Skeletal muscle tissue (tissue), 3 donors: ENCODE measurements at regions not wholly inside any gene's neighbourhood (a gene's known extent, or its start where the extent isn't known, plus 50 kb on each side); places are given as distances from the start of the nearest gene placed in this dataset.
A peak's percentile ranks its signal among the peaks of the same experiment; 100 is the strongest.

Experiments
- H3K27ac ChIP-seq: one replicate; pipeline ENCODE4 v1.7.0; 2013; ENCODE audit warnings: mild to moderate bottlenecking, low read depth, low read length, inconsistent platforms
- H3K27me3 ChIP-seq, 3 donors: one replicate each; pipeline ENCODE4 v1.7.0; 2013; ENCODE audit warnings: low read length in 3 of 3; ENCODE audit not compliant: control insufficient read depth in 3 of 3, insufficient read depth in 3 of 3
- H3K36me3 ChIP-seq, 3 donors: one replicate each; pipeline ENCODE4 v1.7.0; 2013; ENCODE audit warnings: low read length in 3 of 3; ENCODE audit not compliant: control insufficient read depth in 3 of 3, insufficient read depth in 3 of 3
- H3K4me1 ChIP-seq, 3 donors: one replicate each; pipeline ENCODE4 v1.7.0; 2013; ENCODE audit warnings: low read length in 3 of 3, mild to moderate bottlenecking in 3 of 3; ENCODE audit not compliant: control insufficient read depth in 3 of 3, insufficient read depth in 3 of 3
- H3K4me3 ChIP-seq, 3 donors: one replicate each; pipeline ENCODE4 v1.7.0; 2013; ENCODE audit warnings: low read length in 3 of 3
- H3K9ac ChIP-seq, 3 donors: one replicate each; pipeline ENCODE4 v1.7.0; 2013; ENCODE audit warnings: low read length in 3 of 3, mild to moderate bottlenecking in 3 of 3, moderate library complexity in 2 of 3, low read depth in 1 of 3
- H3K9me3 ChIP-seq, 3 donors: one replicate each; pipeline ENCODE4 v1.7.0; 2013; ENCODE audit warnings: low read length in 3 of 3; ENCODE audit not compliant: control insufficient read depth in 3 of 3
- donor health status: Osteomylitis.

DNA sequence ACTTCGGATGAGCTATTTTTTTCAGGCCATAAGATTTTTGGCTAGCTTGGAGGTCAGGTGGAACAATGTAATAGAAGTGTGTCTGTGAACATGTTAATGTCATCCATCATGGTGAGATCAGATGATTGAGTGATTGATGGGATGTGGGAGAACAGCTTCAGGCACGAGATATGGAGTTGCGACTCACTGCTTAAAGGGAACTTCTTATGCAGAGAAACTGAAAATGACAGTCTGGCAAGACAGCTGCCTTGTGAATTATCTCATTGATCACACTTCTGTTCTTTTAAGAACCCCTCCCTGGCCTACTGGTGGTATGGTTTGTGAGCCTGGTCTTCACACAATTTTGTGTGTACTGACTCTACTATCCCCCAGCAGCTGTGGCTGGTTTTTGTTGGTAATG, 96.0 kb downstream of the OLFM4 start:
- Histone ChIP-seq H3K9ac (no peak overlapping the region), H3K4me1 (no peaks in the 10 kb centered on the region), H3K27me3 (no peaks in the 10 kb centered on the region), H3K4me3 (no peak overlapping the region), H3K9me3 (no peaks in the 10 kb centered on the region), H3K27ac (no peak overlapping the region), H3K36me3 (no peaks in the 10 kb centered on the region)

DNA sequence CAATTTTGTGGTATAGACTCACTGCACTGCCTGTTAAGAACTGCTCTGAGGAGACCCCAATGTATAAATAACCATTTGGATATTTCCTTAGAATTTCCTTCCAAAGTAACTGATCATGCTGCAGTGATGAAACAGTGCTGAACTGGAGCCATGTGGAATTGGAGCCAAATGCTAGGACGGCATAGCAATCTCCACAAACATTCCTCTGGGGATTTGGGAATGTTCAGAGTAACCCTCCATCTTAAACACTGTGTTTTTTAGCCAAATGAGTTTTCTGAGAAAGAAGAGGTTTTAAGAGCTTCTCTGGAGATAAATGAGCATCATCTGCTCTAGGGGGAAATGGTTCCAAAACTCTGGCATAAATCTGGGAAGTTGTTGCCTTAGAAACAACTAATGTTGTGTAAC, 98.2 kb downstream of the OLFM4 start:
- no peaks in the 10 kb centered on the region for H3K27me3 ChIP-seq
- H3K36me3 ChIP-seq, result no peaks in the 10 kb centered on the region
- H3K4me1 ChIP-seq, result no peaks in the 10 kb centered on the region
- peak overlapping the region; percentile 58 for H3K27ac ChIP-seq
- no peak overlapping the region for H3K9ac ChIP-seq
- no peak overlapping the region for H3K4me3 ChIP-seq
- H3K9me3 ChIP-seq, result no peaks in the 10 kb centered on the region

DNA sequence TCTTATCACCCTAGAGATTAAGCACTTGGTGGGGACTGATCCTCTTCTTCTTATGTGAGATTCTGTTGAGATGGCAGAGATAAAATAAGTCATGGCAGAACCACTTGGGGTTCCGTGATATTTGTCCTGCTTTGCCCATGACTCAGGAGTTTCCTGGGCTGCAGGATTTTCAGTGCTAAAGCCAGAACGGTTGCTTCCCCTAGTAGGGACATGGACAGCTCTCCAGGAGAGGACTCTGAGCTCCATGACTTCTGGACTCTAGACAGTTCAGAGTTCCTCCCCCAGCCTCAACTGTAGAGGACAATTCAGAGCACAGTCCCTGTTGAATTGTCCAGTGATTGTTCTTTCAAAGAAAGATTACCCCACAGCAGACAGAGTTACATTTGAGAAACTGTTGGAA, 98.8 kb downstream of the OLFM4 start:
- Histone ChIP-seq H3K4me1 (no peaks in the 10 kb centered on the region), H3K27ac (peak overlapping the region; percentile 58), H3K27me3 (no peaks in the 10 kb centered on the region), H3K4me3 (no peak overlapping the region), H3K9ac (no peak overlapping the region), H3K36me3 (no peaks in the 10 kb centered on the region), H3K9me3 (no peaks in the 10 kb centered on the region)

DNA sequence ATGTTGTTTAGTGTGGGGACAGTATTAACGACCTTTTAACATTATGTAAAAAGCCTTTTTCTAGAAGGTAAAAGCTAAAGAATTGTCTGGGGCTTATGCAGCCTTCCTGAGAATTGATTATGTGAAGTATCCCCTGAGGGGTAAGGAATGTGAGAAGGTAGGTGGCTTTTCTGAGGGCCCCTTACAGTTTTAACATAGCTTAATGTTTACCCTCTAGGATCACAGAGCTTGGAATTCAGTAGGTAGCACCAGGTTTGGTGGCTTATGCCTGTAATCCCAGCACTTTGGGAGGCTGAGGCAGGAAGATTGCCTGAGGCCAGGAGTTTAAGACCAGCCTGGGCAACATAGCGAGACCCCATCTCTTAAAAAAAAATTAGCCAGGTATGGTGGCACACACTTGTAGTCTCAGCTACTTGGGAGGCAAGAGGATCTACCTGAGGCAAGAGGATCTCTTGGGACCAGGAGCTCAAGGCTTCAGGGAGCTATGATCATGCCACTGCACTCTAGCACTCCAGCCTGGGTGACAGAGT, 101.3 kb downstream of the OLFM4 start:
- Histone ChIP-seq H3K4me1 (no peaks in the 10 kb centered on the region), H3K9me3 (peaks cover 0 to 2% (median 0%) of the 10 kb centered on the region in 3 donors), H3K4me3 (no peak overlapping the region), H3K27me3 (no peaks in the 10 kb centered on the region), H3K36me3 (no peaks in the 10 kb centered on the region), H3K27ac (no peak overlapping the region), H3K9ac (no peak overlapping the region)

DNA sequence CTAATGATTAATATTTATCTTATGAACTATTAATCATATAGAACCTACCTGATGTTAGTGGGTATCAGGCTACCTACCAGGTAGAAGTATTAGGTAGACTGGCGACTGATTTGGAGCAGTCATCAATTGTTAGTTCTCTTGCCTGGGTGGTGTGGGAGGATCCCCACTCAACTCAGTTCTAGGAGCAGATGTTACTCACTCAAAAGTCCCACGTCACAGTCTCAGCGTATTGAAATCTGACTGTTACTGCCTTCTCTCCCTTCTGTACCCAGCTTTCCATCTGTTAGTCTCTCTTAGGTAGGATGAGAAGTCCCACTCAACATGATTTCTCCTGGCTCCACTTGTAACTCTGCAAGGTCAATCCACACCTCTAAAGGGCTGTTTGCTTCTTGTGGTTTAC, 102.7 kb downstream of the OLFM4 start:
- Histone ChIP-seq H3K9ac (no peak overlapping the region), H3K9me3 (peaks cover 0 to 2% (median 0%) of the 10 kb centered on the region in 3 donors), H3K4me3 (no peak overlapping the region), H3K27me3 (no peaks in the 10 kb centered on the region), H3K36me3 (no peaks in the 10 kb centered on the region), H3K4me1 (no peaks in the 10 kb centered on the region), H3K27ac (no peak overlapping the region)

DNA sequence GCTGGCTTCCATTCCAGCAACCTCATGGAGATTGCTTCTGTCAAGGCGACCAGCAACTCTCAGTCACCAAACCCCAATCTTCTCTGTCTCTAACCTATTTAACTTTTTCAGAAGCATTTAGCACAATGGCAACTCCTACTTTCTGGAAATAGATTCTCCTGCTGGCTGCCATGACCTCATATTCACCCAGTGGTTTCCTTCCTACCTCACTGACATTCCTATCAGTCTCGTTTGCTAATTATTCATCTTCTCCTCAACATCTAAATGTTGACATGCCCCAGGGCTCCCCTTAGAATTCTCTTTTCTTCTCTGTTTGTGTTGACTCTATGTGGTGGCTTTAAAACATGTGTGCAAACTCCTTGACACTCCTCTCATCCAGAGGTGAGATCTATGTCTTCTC, 106.7 kb downstream of the OLFM4 start:
- Histone ChIP-seq H3K9me3 (peaks cover 0 to 2% (median 0%) of the 10 kb centered on the region in 3 donors), H3K4me3 (no peak overlapping the region), H3K9ac (no peak overlapping the region), H3K27me3 (no peaks in the 10 kb centered on the region), H3K4me1 (no peaks in the 10 kb centered on the region), H3K36me3 (no peaks in the 10 kb centered on the region), H3K27ac (no peak overlapping the region)

DNA sequence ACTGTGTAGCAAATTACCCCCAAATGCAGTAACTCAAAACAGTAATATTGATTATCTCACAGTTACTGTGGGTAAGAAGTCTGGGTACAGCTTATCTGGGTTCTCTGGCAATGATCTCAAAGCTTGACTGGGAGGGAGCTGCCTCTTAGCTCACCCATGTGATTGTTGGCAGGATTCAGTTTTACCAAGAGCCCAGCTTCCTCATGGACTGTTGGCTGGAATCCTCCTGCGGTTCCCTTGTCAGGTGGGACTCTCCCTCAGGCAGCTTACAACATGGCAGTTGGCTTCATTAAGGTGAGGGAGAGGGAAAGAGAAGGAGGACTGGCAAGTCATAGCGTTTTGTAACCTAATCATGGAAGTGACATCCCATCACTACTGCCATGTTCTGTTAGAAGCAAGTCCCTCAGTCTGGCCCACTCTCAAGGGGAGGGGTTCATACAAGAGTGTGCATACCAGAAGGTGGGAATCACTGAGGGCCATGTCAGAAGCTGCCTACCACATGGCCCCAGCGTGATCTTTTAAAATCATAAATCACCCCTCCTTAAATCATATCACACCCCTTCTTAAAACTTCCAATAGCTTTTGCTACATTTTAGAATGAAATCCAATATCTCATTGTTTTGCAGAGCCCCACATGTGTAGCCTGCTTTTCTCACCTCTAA, 108.1 kb downstream of the OLFM4 start:
- no peaks in the 10 kb centered on the region for H3K36me3 ChIP-seq
- no peak overlapping the region for H3K9ac ChIP-seq
- H3K4me1 ChIP-seq, result no peaks in the 10 kb centered on the region
- H3K4me3 ChIP-seq, result no peak overlapping the region
- H3K27me3 ChIP-seq, result no peaks in the 10 kb centered on the region
- H3K27ac ChIP-seq, result no peak overlapping the region
- H3K9me3 ChIP-seq, result peaks cover 0 to 2% (median 0%) of the 10 kb centered on the region in 3 donors

DNA sequence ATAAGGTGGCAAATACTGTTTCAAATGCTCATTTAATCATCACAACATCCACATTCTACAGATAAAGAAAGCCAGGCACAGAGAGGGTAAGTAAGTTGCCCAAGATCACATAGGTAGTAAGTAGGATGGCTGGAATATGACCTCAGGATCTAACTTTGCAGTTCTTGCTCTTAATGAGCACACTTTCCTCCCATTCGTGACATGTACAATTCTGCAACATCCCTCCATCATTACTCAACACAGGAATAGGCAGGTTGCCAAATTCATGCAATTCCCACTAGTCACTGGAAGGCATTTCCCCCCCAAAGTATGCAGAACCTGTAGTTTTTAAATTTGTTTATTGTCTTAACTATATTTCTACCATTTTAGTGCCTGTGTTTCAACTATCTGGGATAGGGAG, 109.2 kb downstream of the OLFM4 start:
- Histone ChIP-seq H3K9me3 (peaks cover 0 to 2% (median 0%) of the 10 kb centered on the region in 3 donors), H3K4me3 (no peak overlapping the region), H3K9ac (no peak overlapping the region), H3K36me3 (no peaks in the 10 kb centered on the region), H3K27ac (no peak overlapping the region), H3K4me1 (no peaks in the 10 kb centered on the region), H3K27me3 (no peaks in the 10 kb centered on the region)

DNA sequence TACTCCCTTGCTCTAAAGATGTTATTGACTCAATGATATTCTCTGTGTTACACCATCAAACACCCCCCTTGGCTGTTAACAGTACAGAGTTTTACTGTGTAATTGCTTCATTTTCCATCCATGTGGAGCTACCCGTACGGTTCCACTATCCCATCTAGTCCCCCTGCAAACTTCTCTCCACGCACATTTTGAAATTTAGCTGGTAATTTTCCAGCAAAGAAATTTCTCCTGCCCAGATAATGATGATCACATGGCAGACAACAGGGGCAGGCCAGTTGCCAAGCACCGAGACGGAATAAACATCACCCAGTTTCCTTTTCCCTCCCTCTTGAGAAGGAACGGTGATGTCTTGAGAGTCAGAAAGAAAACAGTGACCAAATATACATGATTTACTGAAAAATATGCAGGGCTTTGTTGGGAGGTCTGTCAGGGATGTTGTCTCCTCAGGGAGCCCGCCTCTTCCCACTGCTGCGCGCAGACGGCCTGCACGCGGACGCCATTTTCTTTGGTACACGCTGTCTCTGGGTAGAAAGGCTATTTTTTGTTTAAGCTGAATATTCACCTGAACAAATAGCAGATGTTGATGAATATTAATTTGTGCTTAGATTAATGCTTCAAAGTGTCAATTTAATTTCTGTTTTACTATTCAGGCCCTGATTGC, 109.9 kb downstream of the OLFM4 start:
- Histone ChIP-seq H3K27ac (no peak overlapping the region), H3K36me3 (no peaks in the 10 kb centered on the region), H3K4me1 (no peaks in the 10 kb centered on the region), H3K4me3 (peak overlapping the region in 1 of 3 donors; percentile 39), H3K9me3 (peaks cover 0 to 2% (median 0%) of the 10 kb centered on the region in 3 donors), H3K9ac (no peak overlapping the region), H3K27me3 (no peaks in the 10 kb centered on the region)

DNA sequence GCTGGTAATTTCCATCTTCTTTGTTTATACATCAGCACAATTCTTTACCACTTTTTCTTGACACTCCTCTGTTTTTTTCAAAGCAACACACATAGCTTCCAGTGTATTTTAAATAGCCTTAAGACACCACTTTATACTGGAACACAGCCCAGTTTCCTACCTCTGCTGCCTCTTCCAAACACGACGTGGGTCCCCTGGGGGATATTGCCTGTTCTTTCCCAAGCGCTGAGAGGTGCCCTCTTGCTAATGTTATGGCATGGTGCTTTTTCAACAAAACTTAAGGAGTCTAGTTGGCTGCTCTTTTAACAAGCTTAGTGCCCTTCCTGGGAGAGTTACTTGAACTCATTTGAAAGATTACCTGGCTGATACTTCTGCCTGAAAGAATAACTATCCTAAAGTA, 112.7 kb downstream of the OLFM4 start:
- Histone ChIP-seq H3K27ac (no peak overlapping the region), H3K9ac (no peak overlapping the region), H3K4me1 (no peaks in the 10 kb centered on the region), H3K9me3 (no peaks in the 10 kb centered on the region), H3K36me3 (no peaks in the 10 kb centered on the region), H3K27me3 (no peaks in the 10 kb centered on the region), H3K4me3 (no peak overlapping the region)
